Adrenal gland (tissue), 5 donors: ENCODE measurements at regions not wholly inside any gene's neighbourhood (a gene's known extent, or its start where the extent isn't known, plus 50 kb on each side); places are given as distances from the start of the nearest gene placed in this dataset.

Experiments
- POLR2A ChIP-seq, 2 donors: fragments of 450-650 bp; IDR thresholded peaks; one replicate each; pipeline ENCODE4 v1.6.1; 2017; ENCODE audit warnings: antibody characterized with exemption in 2 of 2, mild to moderate bottlenecking in 2 of 2, moderate library complexity in 1 of 2
- TF ChIP-seq, protein P1 (sequence below), 6 experiments: fragments of 450-650 bp in 4 of 6; fragments of 200-600 bp in 2 of 6; sonication (generic) in 1 of 6; IDR thresholded peaks; 1 replicate in 5 of 6; 2 replicates in 1 of 6; pipeline versions ENCODE4 v1.5.1 to v1.8.0; 2016 to 2021; ENCODE audit warnings: antibody characterized with exemption in 6 of 6, mild to moderate bottlenecking in 2 of 6, moderate library complexity in 1 of 6
- donor health status: DM: no; HTN: no; CAD: no.

DNA sequence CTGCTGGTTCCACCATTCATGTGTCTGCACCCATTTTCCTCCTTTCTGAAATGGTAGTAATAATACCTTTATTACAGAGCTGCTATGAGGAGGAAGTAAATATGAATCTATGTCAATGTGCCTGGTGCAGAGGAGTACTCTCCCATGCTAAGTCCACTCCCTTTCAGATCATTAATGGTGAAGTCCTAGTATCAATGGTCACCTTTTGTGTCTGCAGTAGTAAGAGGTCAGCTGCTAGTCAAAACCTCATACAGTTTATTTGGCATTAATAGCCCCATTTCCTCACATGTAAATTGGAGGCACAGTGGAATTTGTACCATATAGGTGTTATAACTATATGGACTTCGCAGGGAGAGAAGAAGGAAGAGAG, 581.0 kb downstream of the REEP3 start:
- TF ChIP-seq, protein P1, sequence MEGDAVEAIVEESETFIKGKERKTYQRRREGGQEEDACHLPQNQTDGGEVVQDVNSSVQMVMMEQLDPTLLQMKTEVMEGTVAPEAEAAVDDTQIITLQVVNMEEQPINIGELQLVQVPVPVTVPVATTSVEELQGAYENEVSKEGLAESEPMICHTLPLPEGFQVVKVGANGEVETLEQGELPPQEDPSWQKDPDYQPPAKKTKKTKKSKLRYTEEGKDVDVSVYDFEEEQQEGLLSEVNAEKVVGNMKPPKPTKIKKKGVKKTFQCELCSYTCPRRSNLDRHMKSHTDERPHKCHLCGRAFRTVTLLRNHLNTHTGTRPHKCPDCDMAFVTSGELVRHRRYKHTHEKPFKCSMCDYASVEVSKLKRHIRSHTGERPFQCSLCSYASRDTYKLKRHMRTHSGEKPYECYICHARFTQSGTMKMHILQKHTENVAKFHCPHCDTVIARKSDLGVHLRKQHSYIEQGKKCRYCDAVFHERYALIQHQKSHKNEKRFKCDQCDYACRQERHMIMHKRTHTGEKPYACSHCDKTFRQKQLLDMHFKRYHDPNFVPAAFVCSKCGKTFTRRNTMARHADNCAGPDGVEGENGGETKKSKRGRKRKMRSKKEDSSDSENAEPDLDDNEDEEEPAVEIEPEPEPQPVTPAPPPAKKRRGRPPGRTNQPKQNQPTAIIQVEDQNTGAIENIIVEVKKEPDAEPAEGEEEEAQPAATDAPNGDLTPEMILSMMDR (IDR thresholded peaks at IDR 0.05): no peak
- TF ChIP-seq POLR2A (IDR thresholded peaks at IDR 0.05): no peak
